GM12878 (cell line): ENCODE measurements at regions not wholly inside any gene's neighbourhood (a gene's known extent, or its start where the extent isn't known, plus 50 kb on each side); places are given as distances from the start of the nearest gene placed in this dataset.

ENCODE experiments used
- ATAC-seq: fragments of 200-7000 bp; cut with Tn5 transposase; 3 replicates; pipeline ENCODE4 v1.9.1; 2020; ENCODE audit warnings: mild to moderate bottlenecking, moderate library complexity
- BruUV-seq: library from RNA; stranded (reverse); fragments of 400-500 nt; replicated peaks from 2 replicates; lab custom pipeline; 2021; lab: Mats Ljungman, UMichigan
- CTCF ChIA-PET: fragments of 300-600 bp; sonication (Branson Sonifier 250); formaldehyde crosslinking; extraction: SDS; loops from one replicate; lab custom pipeline; 2021; ENCODE audit warnings: inconsistent platforms; lab: Yijun Ruan, JAX
- POLR2A ChIA-PET: fragments of 350-600 bp; formaldehyde crosslinking; extraction: SDS; loops from one replicate; lab custom pipeline; 2021; ENCODE audit warnings: inconsistent platforms; lab: Charles Lee
- RAD21 ChIA-PET: fragments of 300-600 bp; sonication (Branson Sonifier 250); formaldehyde crosslinking; loops from one replicate; lab custom pipeline; 2023; ENCODE audit warnings: antibody characterized with exemption; ENCODE audit not compliant: unreplicated experiment; lab: Charles Lee
- SMC1A ChIA-PET: fragments of 300-600 bp; sonication (Branson Sonifier 250); formaldehyde crosslinking; loops from one replicate; lab custom pipeline; 2023; ENCODE audit not compliant: unreplicated experiment, uncharacterized antibody; lab: Charles Lee
- DNase-seq: peaks from one replicate; pipeline ENCODE4 v3.0.0-alpha.2; 2011; ENCODE audit warnings: low read depth, low spot score
- FAIRE-seq: peaks from 3 replicates; lab custom pipeline; 2011; peaks lifted over from hg19 to GRCh38; lab: Jason Lieb, UNC
- H2AFZ ChIP-seq: 2 replicates; pipeline ENCODE4 v1.6.0; 2011; ENCODE audit warnings: low read depth, low read length, control low read depth; ENCODE audit not compliant: control insufficient read depth
- H3K27ac ChIP-seq: 2 replicates; pipeline ENCODE4 v1.5.1; 2011; ENCODE audit warnings: control low read depth; ENCODE audit not compliant: control insufficient read depth, insufficient read depth
- H3K27me3 ChIP-seq, 2 experiments: replicated peaks in 1 of 2; 2 replicates each; pipeline versions ENCODE4 v1.6.0 to v1.6.1; 2011; ENCODE audit warnings: low read length in 1 of 2; ENCODE audit not compliant: control insufficient read depth in 2 of 2, insufficient read depth in 2 of 2
- H3K36me3 ChIP-seq, 2 experiments: 2 replicates each; pipeline ENCODE4 v1.5.1; 2011; ENCODE audit warnings: low read length in 1 of 2; ENCODE audit not compliant: control insufficient read depth in 2 of 2, insufficient read depth in 2 of 2
- H3K4me1 ChIP-seq: 2 replicates; pipeline ENCODE4 v1.6.1; 2011; ENCODE audit warnings: mild to moderate bottlenecking, low read length, moderate library complexity, mixed read lengths; ENCODE audit not compliant: control insufficient read depth, insufficient read depth
- H3K4me2 ChIP-seq: 2 replicates; pipeline ENCODE4 v1.6.0; 2011; ENCODE audit warnings: control low read depth; ENCODE audit not compliant: control insufficient read depth, insufficient read depth
- H3K4me3 ChIP-seq: fragments of 200-600 bp; sonication (generic); 2 replicates; pipeline ENCODE4 v1.5.1; 2016
- H3K79me2 ChIP-seq: 2 replicates; pipeline ENCODE4 v1.6.0; 2011; ENCODE audit warnings: low read length; ENCODE audit not compliant: control insufficient read depth, insufficient read depth
- H3K9ac ChIP-seq: 2 replicates; pipeline ENCODE4 v1.8.0; 2011; ENCODE audit warnings: low read length, control low read depth, mixed read lengths; ENCODE audit not compliant: control insufficient read depth, insufficient read depth
- H3K9me3 ChIP-seq: replicated peaks from 3 replicates; pipeline ENCODE4 v1.5.1; 2011; ENCODE audit warnings: mild to moderate bottlenecking, low read length; ENCODE audit not compliant: control insufficient read depth, insufficient read depth
- H4K20me1 ChIP-seq: 2 replicates; pipeline ENCODE4 v1.6.0; 2011; ENCODE audit not compliant: control insufficient read depth, insufficient read depth
- ATF2 ChIP-seq: IDR thresholded peaks from 2 replicates; pipeline ENCODE4 v1.6.1; 2012; ENCODE audit warnings: low read length, inconsistent platforms
- BCLAF1 ChIP-seq: fragments of 450-650 bp; IDR thresholded peaks from 2 replicates; pipeline ENCODE4 v1.6.1; 2017; ENCODE audit warnings: antibody characterized with exemption, mild to moderate bottlenecking, moderate library complexity
- CHD1 ChIP-seq: IDR thresholded peaks from 2 replicates; pipeline ENCODE4 v1.6.1; 2012; ENCODE audit warnings: low read depth, low read length, improper control_type of control experiment
- DPF2 ChIP-seq: fragments of 450-650 bp; IDR thresholded peaks from 2 replicates; pipeline ENCODE4 v1.6.1; 2017; ENCODE audit warnings: mild to moderate bottlenecking
- EED ChIP-seq: sonication (generic); IDR thresholded peaks from 2 replicates; pipeline ENCODE4 v1.6.1; 2016; ENCODE audit warnings: antibody characterized with exemption, low read depth
- NFYB ChIP-seq: IDR thresholded peaks from 2 replicates; pipeline ENCODE4 v1.6.1; 2011; ENCODE audit warnings: low read depth, mild to moderate bottlenecking, low read length, improper control_type of control experiment, moderate library complexity; ENCODE audit not compliant: insufficient read depth
- POU2F2 ChIP-seq: IDR thresholded peaks from 3 replicates; pipeline ENCODE4 v1.6.1; 2011; ENCODE audit warnings: low read depth, mild to moderate bottlenecking, low read length, borderline replicate concordance
- STAT1 ChIP-seq: fragments of 450-650 bp; conservative IDR thresholded peaks from 2 replicates; pipeline ENCODE4 v1.6.1; 2014; ENCODE audit warnings: antibody characterized with exemption, mild to moderate bottlenecking
- SUZ12 ChIP-seq: fragments of 200-600 bp; sonication (generic); IDR thresholded peaks from one replicate; pipeline ENCODE4 v1.6.1; 2018; ENCODE audit warnings: antibody characterized with exemption, mild to moderate bottlenecking; ENCODE audit not compliant: unreplicated experiment
- ZBTB40 ChIP-seq: fragments of 450-650 bp; IDR thresholded peaks from 2 replicates; pipeline ENCODE4 v1.6.1; 2016; ENCODE audit warnings: mild to moderate bottlenecking, moderate library complexity, borderline replicate concordance
- ZSCAN29 ChIP-seq: fragments of 450-650 bp; IDR thresholded peaks from 2 replicates; pipeline ENCODE4 v1.6.1; 2017; ENCODE audit warnings: mild to moderate bottlenecking, moderate library complexity
- WGBS: methylation state at CpG from one replicate; pipeline ENCODE4 v1.1.6; 2016; ENCODE audit warnings: low lambda C conversion rate; ENCODE audit not compliant: insufficient replicate concordance, insufficient coverage; ENCODE audit errors: missing lambda C conversion rate; 5-methylcytosine and 5-hydroxymethylcytosine counted together
- in situ Hi-C: fragments of 300-500 bp; cut with MboI; formaldehyde crosslinking; loops from 9 replicates; pipeline ENCODE4 v1.14.3; 2018; ENCODE audit warnings: mixed read lengths
- intact Hi-C: fragments of 100-400 bp; cut with micrococcal nuclease; formaldehyde crosslinking; loops from one replicate; pipeline ENCODE4 v1.14.2; 2022; ENCODE audit not compliant: unreplicated experiment
- TF ChIP-seq, protein P1 (sequence below): fragments of 450-650 bp; IDR thresholded peaks from 2 replicates; pipeline ENCODE4 v1.6.1; 2018; ENCODE audit warnings: borderline replicate concordance, mild to moderate bottlenecking; ENCODE audit not compliant: partially characterized antibody
- TF ChIP-seq, protein P2 (sequence below): IDR thresholded peaks from 2 replicates; pipeline ENCODE4 v1.6.1; 2012; ENCODE audit warnings: low read depth, low read length, improper control_type of control experiment

DNA sequence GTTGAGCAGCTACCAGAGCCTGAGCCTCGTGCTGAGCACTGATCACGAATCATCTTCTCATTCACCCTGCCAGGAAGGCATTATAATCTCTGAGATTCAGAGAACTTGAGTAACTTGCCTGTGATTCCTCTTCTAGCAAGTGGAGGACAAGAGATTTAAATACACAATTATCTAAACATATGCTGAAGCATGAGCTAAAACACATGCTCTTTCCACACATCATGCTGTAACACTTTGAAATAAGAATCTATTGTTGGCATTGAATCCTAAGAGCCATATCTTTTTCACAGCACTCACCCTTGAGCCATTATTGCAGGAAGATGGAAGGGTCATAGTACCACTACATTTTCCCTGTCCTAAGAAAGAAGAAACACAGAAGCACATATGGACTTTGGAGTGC, 722.5 kb upstream of the API5 start:
- no peak for DNase-seq
- RAD21 ChIA-PET = no interaction called here
- TF ChIP-seq SUZ12 (no peak), STAT1 (no peak), BCLAF1 (no peak), NFYB (no peak), ZBTB40 (no peak), DPF2 (no peak), EED (no peak), ZSCAN29 (no peak), ATF2 (no peak), CHD1 (no peak), POU2F2 (no peak)
- TF ChIP-seq, protein P1, sequence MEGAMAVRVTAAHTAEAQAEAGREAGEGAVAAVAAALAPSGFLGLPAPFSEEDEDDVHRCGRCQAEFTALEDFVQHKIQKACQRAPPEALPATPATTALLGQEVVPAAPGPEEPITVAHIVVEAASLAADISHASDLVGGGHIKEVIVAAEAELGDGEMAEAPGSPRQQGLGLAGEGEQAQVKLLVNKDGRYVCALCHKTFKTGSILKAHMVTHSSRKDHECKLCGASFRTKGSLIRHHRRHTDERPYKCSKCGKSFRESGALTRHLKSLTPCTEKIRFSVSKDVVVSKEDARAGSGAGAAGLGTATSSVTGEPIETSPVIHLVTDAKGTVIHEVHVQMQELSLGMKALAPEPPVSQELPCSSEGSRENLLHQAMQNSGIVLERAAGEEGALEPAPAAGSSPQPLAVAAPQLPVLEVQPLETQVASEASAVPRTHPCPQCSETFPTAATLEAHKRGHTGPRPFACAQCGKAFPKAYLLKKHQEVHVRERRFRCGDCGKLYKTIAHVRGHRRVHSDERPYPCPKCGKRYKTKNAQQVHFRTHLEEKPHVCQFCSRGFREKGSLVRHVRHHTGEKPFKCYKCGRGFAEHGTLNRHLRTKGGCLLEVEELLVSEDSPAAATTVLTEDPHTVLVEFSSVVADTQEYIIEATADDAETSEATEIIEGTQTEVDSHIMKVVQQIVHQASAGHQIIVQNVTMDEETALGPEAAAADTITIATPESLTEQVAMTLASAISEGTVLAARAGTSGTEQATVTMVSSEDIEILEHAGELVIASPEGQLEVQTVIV = no peak
- TF ChIP-seq, protein P2, sequence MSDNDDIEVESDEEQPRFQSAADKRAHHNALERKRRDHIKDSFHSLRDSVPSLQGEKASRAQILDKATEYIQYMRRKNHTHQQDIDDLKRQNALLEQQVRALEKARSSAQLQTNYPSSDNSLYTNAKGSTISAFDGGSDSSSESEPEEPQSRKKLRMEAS = no peak

More for the DNA sequence above, 722.5 kb upstream of the API5 start:
- BruUV-seq = no TSS peak
- no peak overlapping the region for H3K9ac ChIP-seq
- intact Hi-C loops = no loop called here
- in situ Hi-C loops = no loop called here
- ChIA-PET POLR2A (no interaction called here), SMC1A (no interaction called here), CTCF (no interaction called here)
- H3K4me1 ChIP-seq = no peaks in the 10 kb centered on the region
- WGBS = 0% methylated on average over 2 of the region's 2 CpGs
- ATAC-seq (no peak), FAIRE-seq (no peak)
- no peaks in the 10 kb centered on the region for H3K9me3 ChIP-seq
- no peaks in the 10 kb centered on the region for H3K79me2 ChIP-seq
- no peaks in the 10 kb centered on the region for H3K36me3 ChIP-seq
- no peak overlapping the region for H2AFZ ChIP-seq
- no peak overlapping the region for H3K27ac ChIP-seq
- no peaks in the 10 kb centered on the region for H4K20me1 ChIP-seq
- no peak overlapping the region for H3K4me3 ChIP-seq
- H3K4me2 ChIP-seq = no peak overlapping the region
- H3K27me3 ChIP-seq = no peaks in the 10 kb centered on the region; a peak in 1 of 4 replicates
